ENCODE measurements at regions not wholly inside any gene's neighbourhood (a gene's known extent, or its start where the extent isn't known, plus 50 kb on each side); places are given as distances from the start of the nearest gene placed in this dataset.

- FAIRE-seq (no peak), DNase-seq (ENCODE audit: insufficient read length, low spot score) (no peak)
- TF ChIP-seq CTCF (IDR thresholded peaks at IDR 0.05; ENCODE audit: insufficient read depth, missing control alignments): no peak
These were observed 700.9 kb downstream of the BCL11B start for GRCh38 chr14:98571104-98571503.

- no peak for TF ChIP-seq CTCF (IDR thresholded peaks at IDR 0.05; ENCODE audit: insufficient read depth, missing control alignments)
- no peak for DNase-seq (ENCODE audit: insufficient read length, low spot score)
- FAIRE-seq: no peak
These were observed 698.9 kb downstream of the BCL11B start for GRCh38 chr14:98573082-98573481.

GRCh38 chr14:98576463-98576862 is 695.5 kb downstream of the BCL11B start:
- no peak for FAIRE-seq

GRCh38 chr14:98578204-98578603 is 693.8 kb downstream of the BCL11B start:
- FAIRE-seq (no peak), DNase-seq (ENCODE audit: insufficient read length, low spot score) (no peak)
- no peak for TF ChIP-seq CTCF (IDR thresholded peaks at IDR 0.05; ENCODE audit: insufficient read depth, missing control alignments)

More at GRCh38 chr14:98576463-98576862, 695.5 kb downstream of the BCL11B start:
- DNase-seq (ENCODE audit: insufficient read length, low spot score): no peak
- no peak for TF ChIP-seq CTCF (IDR thresholded peaks at IDR 0.05; ENCODE audit: insufficient read depth, missing control alignments)

- no peak for DNase-seq (ENCODE audit: insufficient read length, low spot score)
- TF ChIP-seq CTCF (IDR thresholded peaks at IDR 0.05; ENCODE audit: insufficient read depth, missing control alignments): no peak
- FAIRE-seq: no peak
These were observed 692.9 kb downstream of the BCL11B start for GRCh38 chr14:98579140-98579539.

GRCh38 chr14:98580131-98580678 is 691.8 kb downstream of the BCL11B start:
- FAIRE-seq: no peak

More at GRCh38 chr14:98580131-98580678, 691.8 kb downstream of the BCL11B start:
- DNase-seq (ENCODE audit: insufficient read length, low spot score): no peak
- TF ChIP-seq CTCF (IDR thresholded peaks at IDR 0.05; ENCODE audit: insufficient read depth, missing control alignments): no peak
